SK-N-SH treated with all-trans-retinoic acid at 6 μM for 48 hours (cell line): ENCODE measurements at regions not wholly inside any gene's neighbourhood (a gene's known extent, or its start where the extent isn't known, plus 50 kb on each side); places are given as distances from the start of the nearest gene placed in this dataset.
"Not testable (repeated sequence)": the region's sequence is repeated elsewhere in the genome, so short reads cannot be mapped to it uniquely, and the experiment has no call there.

Source experiments
- ATAC-seq: fragments of 200-7000 bp; cut with Tn5 transposase; 3 replicates; pipeline ENCODE4 v1.9.1; 2020; ENCODE audit warnings: mild to moderate bottlenecking, moderate library complexity
- ARNTL ChIP-seq: fragments of 450-650 bp; formaldehyde crosslinking; IDR thresholded peaks from 2 replicates; pipeline ENCODE4 v1.5.0; 2020; ENCODE audit warnings: low read depth, mild to moderate bottlenecking, moderate library complexity, borderline replicate concordance
- BACH2 ChIP-seq: fragments of 250-450 bp; sonication (Bioruptor Pico); IDR thresholded peaks from 2 replicates; pipeline ENCODE4 v1.9.0; 2021; ENCODE audit warnings: mild to moderate bottlenecking, borderline replicate concordance
- CREB5 ChIP-seq: fragments of 250-450 bp; sonication (Bioruptor Pico); IDR thresholded peaks from 2 replicates; pipeline ENCODE4 v1.5.1; 2020; ENCODE audit warnings: low read depth, mild to moderate bottlenecking, moderate library complexity
- CSDC2 ChIP-seq: fragments of 250-450 bp; sonication (Bioruptor Pico); IDR thresholded peaks from 2 replicates; pipeline ENCODE4 v1.5.0; 2020; ENCODE audit warnings: mild to moderate bottlenecking, moderate library complexity
- CSRNP3 ChIP-seq: fragments of 250-450 bp; sonication (Bioruptor Pico); IDR thresholded peaks from 2 replicates; pipeline ENCODE4 v1.5.1; 2021; ENCODE audit warnings: mild to moderate bottlenecking, moderate library complexity
- ESRRG ChIP-seq: fragments of 250-450 bp; sonication (Bioruptor Pico); IDR thresholded peaks from 2 replicates; pipeline ENCODE4 v1.6.1; 2021; ENCODE audit warnings: mild to moderate bottlenecking
- GLIS3 ChIP-seq: fragments of 250-450 bp; sonication (Bioruptor Pico); IDR thresholded peaks from 2 replicates; pipeline ENCODE4 v1.5.0; 2020; ENCODE audit warnings: mild to moderate bottlenecking, moderate library complexity
- ISL1 ChIP-seq: fragments of 250-450 bp; sonication (Bioruptor Pico); IDR thresholded peaks from 2 replicates; pipeline ENCODE4 v2.1.2; 2022; ENCODE audit warnings: mild to moderate bottlenecking, moderate library complexity
- PATZ1 ChIP-seq: fragments of 250-450 bp; sonication (Bioruptor Pico); IDR thresholded peaks from 2 replicates; pipeline ENCODE4 v1.8.0; 2020; ENCODE audit warnings: mild to moderate bottlenecking, moderate library complexity, borderline replicate concordance
- POU6F1 ChIP-seq: fragments of 250-450 bp; sonication (Bioruptor Pico); IDR thresholded peaks from 2 replicates; pipeline ENCODE4 v1.8.0; 2021; ENCODE audit warnings: low read depth, mild to moderate bottlenecking, moderate library complexity, borderline replicate concordance
- PPARA ChIP-seq: fragments of 250-450 bp; sonication (Bioruptor Pico); IDR thresholded peaks from 2 replicates; pipeline ENCODE4 v1.5.0; 2020; ENCODE audit warnings: mild to moderate bottlenecking, borderline replicate concordance
- RARB ChIP-seq: fragments of 250-450 bp; sonication (Bioruptor Pico); IDR thresholded peaks from 2 replicates; pipeline ENCODE4 v1.8.0; 2021; ENCODE audit warnings: mild to moderate bottlenecking, moderate library complexity
- SNAI2 ChIP-seq: fragments of 250-450 bp; sonication (Bioruptor Pico); IDR thresholded peaks from 2 replicates; pipeline ENCODE4 v1.5.0; 2020; ENCODE audit warnings: mild to moderate bottlenecking, moderate library complexity
- TCF4 ChIP-seq: fragments of 250-450 bp; sonication (Bioruptor Pico); IDR thresholded peaks from 2 replicates; pipeline ENCODE4 v1.8.0; 2021; ENCODE audit warnings: mild to moderate bottlenecking, moderate library complexity, borderline replicate concordance
- TOX ChIP-seq: fragments of 250-450 bp; sonication (Bioruptor Pico); IDR thresholded peaks from 2 replicates; pipeline ENCODE4 v1.8.0; 2021; ENCODE audit warnings: mild to moderate bottlenecking, moderate library complexity, borderline replicate concordance
- ZC3H10 ChIP-seq: fragments of 250-450 bp; sonication (Bioruptor Pico); IDR thresholded peaks from 2 replicates; pipeline ENCODE4 v1.5.1; 2021; ENCODE audit warnings: mild to moderate bottlenecking, moderate library complexity
- ZFP3 ChIP-seq: fragments of 250-450 bp; sonication (Bioruptor Pico); IDR thresholded peaks from 2 replicates; pipeline ENCODE4 v1.5.0; 2020; ENCODE audit warnings: mild to moderate bottlenecking, moderate library complexity
- ZFP30 ChIP-seq: fragments of 450-650 bp; formaldehyde crosslinking; IDR thresholded peaks from 2 replicates; pipeline ENCODE4 v1.5.0; 2022; ENCODE audit warnings: mild to moderate bottlenecking, moderate library complexity
- ZNF565 ChIP-seq: fragments of 450-650 bp; formaldehyde crosslinking; conservative IDR thresholded peaks from 2 replicates; pipeline ENCODE4 v1.5.0; 2020; ENCODE audit warnings: low read depth, mild to moderate bottlenecking, moderate library complexity
- ZNF70 ChIP-seq: fragments of 450-650 bp; formaldehyde crosslinking; IDR thresholded peaks from 2 replicates; pipeline ENCODE4 v1.5.0; 2020; ENCODE audit warnings: mild to moderate bottlenecking, moderate library complexity
- ZNF8 ChIP-seq: fragments of 450-650 bp; formaldehyde crosslinking; IDR thresholded peaks from 2 replicates; pipeline ENCODE4 v1.5.0; 2020; ENCODE audit warnings: mild to moderate bottlenecking, moderate library complexity

GRCh38 chr1:242811092-242811840, 286.8 kb upstream of the PLD5 start (continued):
- TF ChIP-seq SNAI2 (CRISPR knock-in tag), result no peak
- TF ChIP-seq TCF4 (CRISPR knock-in tag), result no peak
- TF ChIP-seq CREB5 (CRISPR knock-in tag), result no peak
- TF ChIP-seq ARNTL, result no peak
- TF ChIP-seq ZNF70, result no peak
- TF ChIP-seq ESRRG (CRISPR knock-in tag), result no peak
- TF ChIP-seq GLIS3 (CRISPR knock-in tag), result no peak

GRCh38 chr1:242806324-242806723, 281.8 kb upstream of the PLD5 start:
- TF ChIP-seq POU6F1 (CRISPR knock-in tag), result no peak
- TF ChIP-seq ZFP3 (CRISPR knock-in tag), result no peak
- no peak for TF ChIP-seq ZFP30 (CRISPR knock-in tag)
- no peak for TF ChIP-seq ISL1
- no peak for TF ChIP-seq ARNTL
- TF ChIP-seq TCF4 (CRISPR knock-in tag), result no peak
- no peak for TF ChIP-seq TOX
- no peak for TF ChIP-seq ZC3H10 (CRISPR knock-in tag)
- TF ChIP-seq PPARA (CRISPR knock-in tag), result no peak
- ATAC-seq, result no peak

- not testable (repeated sequence) for ATAC-seq
Measured at GRCh38 chr1:242805360-242805759, 280.9 kb upstream of the PLD5 start.

- TF ChIP-seq TCF4 (CRISPR knock-in tag) (no peak), ZC3H10 (CRISPR knock-in tag) (no peak), CREB5 (CRISPR knock-in tag) (no peak), ZNF70 (no peak), ZNF565 (CRISPR knock-in tag) (no peak), BACH2 (CRISPR knock-in tag) (no peak)
- no peak for ATAC-seq
Measured at GRCh38 chr1:242802973-242803372, 278.5 kb upstream of the PLD5 start.

- no peak for ATAC-seq
- TF ChIP-seq ARNTL (no peak), ISL1 (no peak), ZFP3 (CRISPR knock-in tag) (no peak)
Measured at GRCh38 chr1:242800521-242800920, 276.0 kb upstream of the PLD5 start.

GRCh38 chr1:242797856-242798255, 273.4 kb upstream of the PLD5 start:
- no peak for ATAC-seq
- TF ChIP-seq ZNF70, result no peak
- no peak for TF ChIP-seq TCF4 (CRISPR knock-in tag)
- TF ChIP-seq CREB5 (CRISPR knock-in tag), result no peak
- no peak for TF ChIP-seq RARB (CRISPR knock-in tag)
- TF ChIP-seq ISL1, result no peak
- no peak for TF ChIP-seq PATZ1 (CRISPR knock-in tag)
- TF ChIP-seq ZFP3 (CRISPR knock-in tag), result no peak
- TF ChIP-seq SNAI2 (CRISPR knock-in tag), result no peak
- no peak for TF ChIP-seq ZC3H10 (CRISPR knock-in tag)
- no peak for TF ChIP-seq CSDC2 (CRISPR knock-in tag)
- no peak for TF ChIP-seq PPARA (CRISPR knock-in tag)
- no peak for TF ChIP-seq ZNF8 (CRISPR knock-in tag)
- TF ChIP-seq CSRNP3 (CRISPR knock-in tag), result no peak
